Neural crest cell (in vitro differentiated cells): ENCODE measurements at regions not wholly inside any gene's neighbourhood (a gene's known extent, or its start where the extent isn't known, plus 50 kb on each side); places are given as distances from the start of the nearest gene placed in this dataset.

Source experiments
- DNase-seq: peaks from one replicate; pipeline ENCODE4 v3.0.0; 2021; ENCODE audit warnings: low read depth, mixed read lengths, low spot score
- H3K27ac Mint-ChIP-seq: one replicate; pipeline ENCODE4 v1.8.0; 2021; ENCODE audit warnings: mild to moderate bottlenecking, mixed read lengths; ENCODE audit not compliant: unreplicated experiment
- H3K27me3 Mint-ChIP-seq: 2 replicates; pipeline ENCODE4 v1.8.0; 2021; ENCODE audit warnings: low read depth, mild to moderate bottlenecking, mixed read lengths
- H3K36me3 Mint-ChIP-seq: 2 replicates; pipeline ENCODE4 v1.8.0; 2021; ENCODE audit warnings: low read depth, mild to moderate bottlenecking, mixed read lengths
- H3K4me1 Mint-ChIP-seq: 2 replicates; pipeline ENCODE4 v1.8.0; 2021; ENCODE audit warnings: mixed read lengths
- H3K4me3 Mint-ChIP-seq: one replicate; pipeline ENCODE4 v1.8.0; 2021; ENCODE audit warnings: mild to moderate bottlenecking, mixed read lengths
- H3K9me3 Mint-ChIP-seq: 2 replicates; pipeline ENCODE4 v1.8.0; 2021; ENCODE audit warnings: mixed read lengths
- CTCF ChIP-seq: fragments of 200-600 bp; sonication (generic); conservative IDR thresholded peaks from 2 replicates; pipeline ENCODE4 v1.5.0; 2021; ENCODE audit warnings: antibody characterized with exemption, mild to moderate bottlenecking

DNA sequence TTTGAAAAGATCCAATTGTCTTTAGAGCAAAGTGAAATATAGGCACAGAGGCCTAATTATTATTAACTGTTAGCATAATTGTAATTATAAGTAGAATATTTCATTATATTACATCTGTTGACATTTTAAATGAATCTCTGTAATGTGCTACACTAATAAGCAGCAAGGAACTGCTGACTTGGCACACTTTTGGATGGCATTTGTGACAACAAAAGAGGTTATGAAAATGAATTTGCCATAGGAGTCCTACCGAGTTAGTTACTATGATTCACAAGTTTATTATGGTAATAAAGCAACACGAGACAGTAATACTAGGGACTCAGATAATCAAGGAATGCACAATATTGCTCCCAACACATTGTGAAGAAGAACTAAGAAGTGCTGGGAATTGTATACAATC is 213.8 kb upstream of the PCDH9 start:
- no peak for DNase-seq
- Mint-ChIP-seq H3K4me3 (no peak overlapping the region), H3K4me1 (no peaks in the 10 kb centered on the region), H3K27ac (no peak overlapping the region), H3K27me3 (no peaks in the 10 kb centered on the region), H3K9me3 (no peaks in the 10 kb centered on the region), H3K36me3 (no peaks in the 10 kb centered on the region)
- TF ChIP-seq CTCF = no peak

GRCh38 chr13:67440236-67440975 is 210.3 kb upstream of the PCDH9 start:
- no peak overlapping the region for H3K4me3 Mint-ChIP-seq
- no peaks in the 10 kb centered on the region for H3K9me3 Mint-ChIP-seq
- H3K27me3 Mint-ChIP-seq = no peaks in the 10 kb centered on the region
- no peak for TF ChIP-seq CTCF
- H3K27ac Mint-ChIP-seq = no peak overlapping the region
- no peak for DNase-seq
- no peaks in the 10 kb centered on the region for H3K4me1 Mint-ChIP-seq
- no peaks in the 10 kb centered on the region for H3K36me3 Mint-ChIP-seq

GRCh38 chr13:67439365-67439764 is 209.2 kb upstream of the PCDH9 start:
- H3K4me3 Mint-ChIP-seq = no peak overlapping the region
- no peaks in the 10 kb centered on the region for H3K4me1 Mint-ChIP-seq
- H3K9me3 Mint-ChIP-seq = no peaks in the 10 kb centered on the region
- no peak for DNase-seq
- H3K27me3 Mint-ChIP-seq = no peaks in the 10 kb centered on the region
- no peak overlapping the region for H3K27ac Mint-ChIP-seq
- no peak for TF ChIP-seq CTCF
- H3K36me3 Mint-ChIP-seq = no peaks in the 10 kb centered on the region

- Mint-ChIP-seq H3K4me3 (no peak overlapping the region), H3K36me3 (no peaks in the 10 kb centered on the region), H3K4me1 (no peaks in the 10 kb centered on the region), H3K27ac (no peak overlapping the region), H3K27me3 (no peaks in the 10 kb centered on the region), H3K9me3 (no peaks in the 10 kb centered on the region)
- no peak for DNase-seq
- TF ChIP-seq CTCF = no peak
Measured at GRCh38 chr13:67438465-67438864, 208.3 kb upstream of the PCDH9 start.

GRCh38 chr13:67437244-67437643 is 207.1 kb upstream of the PCDH9 start:
- no peak for DNase-seq
- H3K27me3 Mint-ChIP-seq = no peaks in the 10 kb centered on the region
- no peak overlapping the region for H3K27ac Mint-ChIP-seq
- H3K4me1 Mint-ChIP-seq = no peaks in the 10 kb centered on the region
- H3K4me3 Mint-ChIP-seq = no peak overlapping the region
- no peaks in the 10 kb centered on the region for H3K36me3 Mint-ChIP-seq
- H3K9me3 Mint-ChIP-seq = no peaks in the 10 kb centered on the region
- no peak for TF ChIP-seq CTCF
